Activated CD4-positive, alpha-beta T cell treated with anti-CD3 and anti-CD28 coated beads for 36 hours (primary cell): ENCODE measurements at regions not wholly inside any gene's neighbourhood (a gene's known extent, or its start where the extent isn't known, plus 50 kb on each side); places are given as distances from the start of the nearest gene placed in this dataset.

Experiments
- microRNA-seq: library from miRNA; unstranded; fragments of <30 nt; microRNA quantifications from one replicate; pipeline ENCODE4 v1.2.0, GENCODE V29; 2021; ENCODE audit warnings: borderline replicate concordance

Small RNAs in the stretch of these regions (microRNA-seq; reads per million reads assigned to microRNA genes)
- gene MIR466: 1.1 reads per million
